HEK293 (cell line): ENCODE measurements at regions not wholly inside any gene's neighbourhood (a gene's known extent, or its start where the extent isn't known, plus 50 kb on each side); places are given as distances from the start of the nearest gene placed in this dataset.
"Not testable (repeated sequence)": the region's sequence is repeated elsewhere in the genome, so short reads cannot be mapped to it uniquely, and the experiment has no call there.

Experiments
- CTCF ChIA-PET: fragments of 350-600 bp; formaldehyde crosslinking; extraction: SDS; loops from one replicate; lab custom pipeline; 2021; ENCODE audit warnings: antibody characterized with exemption; lab: Yijun Ruan, JAX
- POLR2A ChIA-PET: fragments of 300-600 bp; formaldehyde crosslinking; extraction: SDS; loops from one replicate; lab custom pipeline; 2020; ENCODE audit warnings: antibody characterized with exemption, inconsistent platforms; lab: Yijun Ruan, JAX
- H3K27ac ChIP-seq: fragments of 200-500 bp; sonication (Bioruptor generic); 2 replicates; pipeline ENCODE4 v1.5.1; 2014; ENCODE audit warnings: low read depth, low read length, control low read depth, inconsistent platforms; ENCODE audit errors: extremely low read depth
- H3K36me3 ChIP-seq, 2 experiments: fragments of 200-500 bp in 1 of 2; sonication (Bioruptor generic) in 1 of 2; 1 replicate in 1 of 2; 2 replicates in 1 of 2; pipeline ENCODE4 v1.5.1; 2014 to 2017; ENCODE audit warnings: inconsistent platforms in 2 of 2, low read length in 2 of 2; ENCODE audit not compliant: control insufficient read depth in 2 of 2, insufficient read depth in 1 of 2
- H3K4me1 ChIP-seq: fragments of 200-500 bp; sonication (Bioruptor generic); 2 replicates; pipeline ENCODE4 v1.5.1; 2014; ENCODE audit warnings: mild to moderate bottlenecking, low read length, inconsistent platforms; ENCODE audit not compliant: control insufficient read depth, insufficient read depth
- H3K4me3 ChIP-seq: 2 replicates; pipeline ENCODE4 v1.5.1; 2011; ENCODE audit warnings: low read depth, mild to moderate bottlenecking, control low read depth, low read length, moderate library complexity
- H3K9me3 ChIP-seq: fragments of 200-500 bp; sonication (Bioruptor generic); 2 replicates; pipeline ENCODE4 v1.5.1; 2014; ENCODE audit warnings: low read depth, low read length, inconsistent platforms; ENCODE audit not compliant: control insufficient read depth, insufficient read depth
- BCL6B ChIP-seq: fragments of 450-650 bp; formaldehyde crosslinking; IDR thresholded peaks from 2 replicates; pipeline ENCODE4 v1.5.1; 2017; ENCODE audit warnings: missing biosample characterization, missing genetic modification characterization
- GLIS1 ChIP-seq: fragments of 450-650 bp; formaldehyde crosslinking; IDR thresholded peaks from 2 replicates; pipeline ENCODE4 v1.5.1; 2016; ENCODE audit warnings: missing biosample characterization, missing genetic modification characterization
- HIC1 ChIP-seq: fragments of 450-650 bp; formaldehyde crosslinking; IDR thresholded peaks from 2 replicates; pipeline ENCODE4 v1.5.1; 2016; ENCODE audit warnings: missing biosample characterization, missing genetic modification characterization
- INSM2 ChIP-seq: fragments of 450-650 bp; formaldehyde crosslinking; IDR thresholded peaks from 2 replicates; pipeline ENCODE4 v1.5.1; 2016; ENCODE audit warnings: missing biosample characterization, missing genetic modification characterization
- KLF1 ChIP-seq: fragments of 450-650 bp; formaldehyde crosslinking; IDR thresholded peaks from 2 replicates; pipeline ENCODE4 v1.5.1; 2016; ENCODE audit warnings: missing biosample characterization, missing genetic modification characterization
- KLF10 ChIP-seq: fragments of 450-650 bp; IDR thresholded peaks from 2 replicates; pipeline ENCODE4 v1.5.1; 2018; ENCODE audit warnings: missing biosample characterization, mild to moderate bottlenecking, missing genetic modification characterization
- OVOL3 ChIP-seq: fragments of 450-650 bp; formaldehyde crosslinking; IDR thresholded peaks from 2 replicates; pipeline ENCODE4 v1.5.1; 2016; ENCODE audit warnings: missing biosample characterization, missing genetic modification characterization
- PBX3 ChIP-seq: sonication (generic); formaldehyde crosslinking; IDR thresholded peaks from 2 replicates; pipeline ENCODE4 v1.8.1; 2022; ENCODE audit warnings: mild to moderate bottlenecking, moderate library complexity, missing genetic modification reagents
- SCRT2 ChIP-seq: fragments of 450-650 bp; formaldehyde crosslinking; IDR thresholded peaks from 2 replicates; pipeline ENCODE4 v1.5.1; 2016; ENCODE audit warnings: missing biosample characterization, missing genetic modification characterization
- ZNF133 ChIP-seq: fragments of 450-650 bp; formaldehyde crosslinking; IDR thresholded peaks from 2 replicates; pipeline ENCODE4 v1.5.1; 2016; ENCODE audit warnings: missing biosample characterization, missing genetic modification characterization
- ZNF146 ChIP-seq: fragments of 450-650 bp; formaldehyde crosslinking; IDR thresholded peaks from 2 replicates; pipeline ENCODE4 v1.5.1; 2016; ENCODE audit warnings: missing biosample characterization, missing genetic modification characterization
- ZNF426 ChIP-seq: fragments of 450-650 bp; formaldehyde crosslinking; IDR thresholded peaks from 2 replicates; pipeline ENCODE4 v1.5.1; 2017; ENCODE audit warnings: missing biosample characterization, missing genetic modification characterization, mild to moderate bottlenecking, inconsistent platforms, moderate library complexity
- ZNF626 ChIP-seq: fragments of 450-650 bp; sonication (Bioruptor Pico); formaldehyde crosslinking; IDR thresholded peaks from 2 replicates; pipeline ENCODE4 v1.5.1; 2018; ENCODE audit warnings: missing biosample characterization, missing genetic modification characterization, inconsistent platforms
- ZNF645 ChIP-seq: fragments of 450-650 bp; formaldehyde crosslinking; IDR thresholded peaks from 2 replicates; pipeline ENCODE4; 2016; ENCODE audit warnings: missing biosample characterization, missing genetic modification characterization
- ZNF830 ChIP-seq: fragments of 450-650 bp; IDR thresholded peaks from 2 replicates; pipeline ENCODE4 v1.5.0; 2018; ENCODE audit warnings: missing biosample characterization, missing genetic modification characterization, low read depth, mild to moderate bottlenecking, moderate library complexity
- ZXDB ChIP-seq: fragments of 450-650 bp; formaldehyde crosslinking; IDR thresholded peaks from 2 replicates; pipeline ENCODE4 v1.5.1; 2016; ENCODE audit warnings: missing biosample characterization, missing genetic modification characterization
- TF ChIP-seq, protein P1 (sequence below): fragments of 450-650 bp; formaldehyde crosslinking; IDR thresholded peaks from 2 replicates; pipeline ENCODE4 v1.5.1; 2016; ENCODE audit warnings: missing biosample characterization, missing genetic modification characterization

DNA sequence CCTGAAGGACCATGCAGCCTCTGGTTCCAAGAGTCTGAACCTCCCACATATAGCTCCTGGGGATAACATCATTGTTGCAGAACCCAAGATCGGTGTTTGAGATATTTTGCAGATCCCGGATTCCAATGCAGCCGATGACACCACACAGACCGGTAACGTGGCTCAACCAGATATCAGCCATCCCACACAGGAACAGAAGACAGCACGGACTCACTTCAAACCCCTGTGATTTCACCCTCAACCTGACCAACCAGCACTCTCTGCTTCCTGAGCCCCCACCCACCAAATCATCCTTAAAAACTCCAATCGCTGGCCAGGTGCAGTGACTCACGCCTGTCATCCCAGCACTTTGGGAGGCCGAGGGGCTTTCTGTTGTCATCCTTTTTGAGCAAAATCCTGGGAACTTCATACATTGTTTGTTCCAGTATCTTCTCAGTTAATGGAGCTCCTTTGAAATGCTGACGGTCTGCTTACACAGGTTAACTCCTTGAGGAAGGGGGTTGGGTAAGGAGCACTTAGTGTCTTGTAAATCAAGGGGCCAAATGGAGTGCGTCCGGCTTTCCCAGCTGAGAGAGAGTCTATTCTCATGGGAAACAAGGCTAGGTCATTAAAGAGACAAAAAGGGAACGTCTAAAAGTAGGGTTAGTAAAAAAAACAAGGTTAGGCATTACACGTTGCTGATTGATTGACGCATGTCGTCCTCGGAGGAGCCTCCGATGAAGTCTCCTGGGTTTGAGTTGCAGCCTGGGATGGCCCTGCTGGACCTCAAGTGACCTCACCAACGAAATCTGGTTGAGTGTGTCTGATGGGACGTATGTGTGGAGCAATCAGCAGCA is 230.4 kb downstream of the CRLF2 start:
- no peaks in the 10 kb centered on the region for H3K36me3 ChIP-seq
- H3K9me3 ChIP-seq, result no peaks in the 10 kb centered on the region
- no peak for TF ChIP-seq INSM2
- TF ChIP-seq OVOL3 (tag by site-specific recombination), result no peak
- TF ChIP-seq, protein P1, sequence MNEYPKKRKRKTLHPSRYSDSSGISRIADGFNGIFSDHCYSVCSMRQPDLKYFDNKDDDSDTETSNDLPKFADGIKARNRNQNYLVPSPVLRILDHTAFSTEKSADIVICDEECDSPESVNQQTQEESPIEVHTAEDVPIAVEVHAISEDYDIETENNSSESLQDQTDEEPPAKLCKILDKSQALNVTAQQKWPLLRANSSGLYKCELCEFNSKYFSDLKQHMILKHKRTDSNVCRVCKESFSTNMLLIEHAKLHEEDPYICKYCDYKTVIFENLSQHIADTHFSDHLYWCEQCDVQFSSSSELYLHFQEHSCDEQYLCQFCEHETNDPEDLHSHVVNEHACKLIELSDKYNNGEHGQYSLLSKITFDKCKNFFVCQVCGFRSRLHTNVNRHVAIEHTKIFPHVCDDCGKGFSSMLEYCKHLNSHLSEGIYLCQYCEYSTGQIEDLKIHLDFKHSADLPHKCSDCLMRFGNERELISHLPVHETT (tag by site-specific recombination), result no peak
- no peak for TF ChIP-seq ZNF645 (tag by site-specific recombination)
- no peak for TF ChIP-seq ZNF133 (tag by site-specific recombination)
- no peak for TF ChIP-seq ZNF626 (tag by site-specific recombination)
- no peak for TF ChIP-seq BCL6B (tag by site-specific recombination)
- TF ChIP-seq ZNF830 (tag by site-specific recombination), result no peak
- no peak for TF ChIP-seq GLIS1 (tag by site-specific recombination)
- TF ChIP-seq SCRT2 (tag by site-specific recombination), result no peak
- TF ChIP-seq ZXDB (tag by site-specific recombination), result no peak
- no peak for TF ChIP-seq PBX3 (CRISPR knock-in tag)
- TF ChIP-seq KLF10 (tag by site-specific recombination), result no peak
- no peak for TF ChIP-seq ZNF146 (tag by site-specific recombination)
- TF ChIP-seq ZNF426 (tag by site-specific recombination), result no peak
- POLR2A ChIA-PET, result no interaction called here
- no peak overlapping the region for H3K4me3 ChIP-seq
- no peaks in the 10 kb centered on the region for H3K4me1 ChIP-seq
- H3K27ac ChIP-seq, result no peak overlapping the region
- CTCF ChIA-PET, result no interaction called here

DNA sequence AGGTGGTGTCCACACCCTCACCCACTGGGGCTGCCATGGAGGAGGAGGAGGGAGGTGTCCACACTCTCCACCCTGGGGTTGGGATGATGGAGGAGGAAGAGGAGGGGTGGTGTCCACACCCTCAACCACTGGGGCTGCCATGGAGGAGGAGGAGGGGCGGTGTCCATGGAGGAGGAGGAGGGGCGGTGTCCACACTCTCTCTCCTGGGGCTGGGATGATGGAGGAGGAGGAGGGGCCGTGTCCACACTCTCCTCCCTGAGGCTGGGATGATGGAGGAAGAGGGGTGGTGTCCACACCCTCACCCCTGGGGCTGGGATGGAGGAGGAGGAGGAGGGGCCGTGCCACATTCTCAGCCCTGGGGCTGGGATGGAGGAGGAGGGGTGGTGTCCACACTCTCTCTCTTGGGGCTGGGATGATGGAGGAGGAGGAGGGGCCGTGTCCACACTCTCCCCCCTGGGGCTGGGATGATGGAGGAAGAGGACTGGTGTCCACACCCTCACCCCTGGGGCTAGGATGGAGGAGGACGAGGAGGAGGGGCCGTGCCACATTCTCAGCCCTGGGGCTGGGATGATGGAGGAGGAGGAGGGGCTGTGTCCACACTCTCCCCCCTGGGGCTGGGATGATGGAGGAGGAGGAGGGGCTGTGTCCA is 231.7 kb downstream of the CRLF2 start:
- POLR2A ChIA-PET, result no interaction called here
- CTCF ChIA-PET, result no interaction called here
- no peak overlapping the region for H3K4me3 ChIP-seq
- H3K27ac ChIP-seq, result no peak overlapping the region
- H3K9me3 ChIP-seq, result no peaks in the 10 kb centered on the region
- no peaks in the 10 kb centered on the region for H3K4me1 ChIP-seq
- peak; percentile 71 for TF ChIP-seq KLF1 (tag by site-specific recombination)
- TF ChIP-seq HIC1, result no peak
- H3K36me3 ChIP-seq, result no peaks in the 10 kb centered on the region

GRCh38 chrX:979127-979526 is 233.3 kb downstream of the CRLF2 start:
- POLR2A ChIA-PET, H3K36me3 ChIP-seq, CTCF ChIA-PET, H3K27ac ChIP-seq, H3K4me1 ChIP-seq, H3K9me3 ChIP-seq, H3K4me3 ChIP-seq: not testable (repeated sequence)
